ENCODE measurements at regions not wholly inside any gene's neighbourhood (a gene's known extent, or its start where the extent isn't known, plus 50 kb on each side); places are given as distances from the start of the nearest gene placed in this dataset.

GRCh38 chr14:38522724-38523123 is 266.8 kb upstream of the CLEC14A start:
- TF ChIP-seq EZH2 (IDR thresholded peaks at IDR 0.05; ENCODE audit: insufficient read depth, poor library complexity, severe bottlenecking): no peak
- TF ChIP-seq EZH2phosphoT487 (IDR thresholded peaks at IDR 0.05; ENCODE audit: insufficient read depth, low read depth): no peak

Data from GM23248 (cell line).